Loucy (cell line): ENCODE measurements at regions not wholly inside any gene's neighbourhood (a gene's known extent, or its start where the extent isn't known, plus 50 kb on each side); places are given as distances from the start of the nearest gene placed in this dataset.
"Not testable (repeated sequence)": the region's sequence is repeated elsewhere in the genome, so short reads cannot be mapped to it uniquely, and the experiment has no call there.

Experiments
- H2AFZ ChIP-seq: fragments of 200-600 bp; sonication (generic); 2 replicates; pipeline ENCODE4 v1.6.0; 2016; ENCODE audit warnings: antibody characterized with exemption, mild to moderate bottlenecking, low read length, moderate library complexity
- H3F3A ChIP-seq: fragments of 200-600 bp; 2 replicates; pipeline ENCODE4 v1.6.0; 2016; ENCODE audit warnings: antibody characterized with exemption, low read depth, mild to moderate bottlenecking
- H3K27me3 ChIP-seq: fragments of 200-600 bp; sonication (generic); 2 replicates; pipeline ENCODE4 v1.6.1; 2014; ENCODE audit warnings: low read length, mild to moderate bottlenecking; ENCODE audit not compliant: insufficient read depth, poor library complexity, severe bottlenecking
- H3K36me3 ChIP-seq: fragments of 200-600 bp; sonication (generic); 2 replicates; pipeline ENCODE4 v1.6.1; 2016; ENCODE audit warnings: low read length; ENCODE audit not compliant: insufficient read depth
- H3K4me1 ChIP-seq: fragments of 200-600 bp; sonication (generic); 2 replicates; pipeline ENCODE4 v1.5.1; 2014; ENCODE audit warnings: low read length, mild to moderate bottlenecking; ENCODE audit not compliant: insufficient read depth, poor library complexity, severe bottlenecking
- H3K4me2 ChIP-seq: fragments of 200-600 bp; sonication (generic); 2 replicates; pipeline ENCODE4 v1.6.0; 2014; ENCODE audit warnings: antibody characterized with exemption, low read length, low read depth, mild to moderate bottlenecking; ENCODE audit not compliant: poor library complexity, severe bottlenecking
- H3K4me3 ChIP-seq: fragments of 200-600 bp; sonication (generic); 2 replicates; pipeline ENCODE4 v1.5.1; 2014; ENCODE audit warnings: low read length, mild to moderate bottlenecking, mixed read lengths; ENCODE audit not compliant: poor library complexity, severe bottlenecking
- H3K79me2 ChIP-seq: fragments of 200-600 bp; sonication (generic); 2 replicates; pipeline ENCODE4 v1.6.1; 2014; ENCODE audit warnings: low read length; ENCODE audit not compliant: insufficient read depth
- H3K9ac ChIP-seq: fragments of 200-600 bp; sonication (generic); 2 replicates; pipeline ENCODE4 v1.6.0; 2014; ENCODE audit warnings: mild to moderate bottlenecking, low read depth, low read length, moderate library complexity; ENCODE audit not compliant: poor library complexity, severe bottlenecking
- H3K9me2 ChIP-seq: fragments of 200-600 bp; sonication (generic); replicated peaks from 2 replicates; pipeline ENCODE4 v1.6.1; 2016; ENCODE audit warnings: low read depth, low read length, mixed read lengths
- H3K9me3 ChIP-seq: fragments of 200-600 bp; sonication (generic); 2 replicates; pipeline ENCODE4 v1.6.1; 2014; ENCODE audit warnings: mild to moderate bottlenecking, antibody characterized with exemption, low read length, low read depth; ENCODE audit not compliant: insufficient read depth
- H4K20me1 ChIP-seq: fragments of 200-600 bp; sonication (generic); 2 replicates; pipeline ENCODE4 v1.6.0; 2014; ENCODE audit warnings: antibody characterized with exemption, low read length, mild to moderate bottlenecking; ENCODE audit not compliant: insufficient read depth, poor library complexity, severe bottlenecking
- EZH2phosphoT487 ChIP-seq: fragments of 200-600 bp; IDR thresholded peaks from 2 replicates; pipeline ENCODE4 v1.6.1; 2018; ENCODE audit warnings: antibody characterized with exemption, mild to moderate bottlenecking, moderate library complexity, borderline replicate concordance
- TF ChIP-seq, protein P1 (sequence below): fragments of 200-600 bp; sonication (generic); conservative IDR thresholded peaks from 2 replicates; pipeline ENCODE4 v1.5.1; 2014; ENCODE audit warnings: mild to moderate bottlenecking, antibody characterized with exemption, low read length

GRCh38 chr7:29649876-29650275 lies 86.2 kb downstream of the PRR15 start:
- no peak overlapping the region for H3K9ac ChIP-seq
- H3K4me1 ChIP-seq = no peaks in the 10 kb centered on the region
- no peak overlapping the region for H2AFZ ChIP-seq
- H3K36me3 ChIP-seq = peaks cover 7% of the 10 kb centered on the region; the same call in 1 of the 2 replicates
- no peaks in the 10 kb centered on the region for H3K9me3 ChIP-seq
- no peaks in the 10 kb centered on the region for H3K27me3 ChIP-seq
- H3F3A ChIP-seq = no peaks in the 10 kb centered on the region
- no peak overlapping the region for H3K4me2 ChIP-seq
- no peaks in the 10 kb centered on the region for H4K20me1 ChIP-seq
- no peak overlapping the region for H3K4me3 ChIP-seq
- no peaks in the 10 kb centered on the region for H3K9me2 ChIP-seq
- H3K79me2 ChIP-seq = no peaks in the 10 kb centered on the region; the same call in 1 of the 2 replicates
- TF ChIP-seq, protein P1, sequence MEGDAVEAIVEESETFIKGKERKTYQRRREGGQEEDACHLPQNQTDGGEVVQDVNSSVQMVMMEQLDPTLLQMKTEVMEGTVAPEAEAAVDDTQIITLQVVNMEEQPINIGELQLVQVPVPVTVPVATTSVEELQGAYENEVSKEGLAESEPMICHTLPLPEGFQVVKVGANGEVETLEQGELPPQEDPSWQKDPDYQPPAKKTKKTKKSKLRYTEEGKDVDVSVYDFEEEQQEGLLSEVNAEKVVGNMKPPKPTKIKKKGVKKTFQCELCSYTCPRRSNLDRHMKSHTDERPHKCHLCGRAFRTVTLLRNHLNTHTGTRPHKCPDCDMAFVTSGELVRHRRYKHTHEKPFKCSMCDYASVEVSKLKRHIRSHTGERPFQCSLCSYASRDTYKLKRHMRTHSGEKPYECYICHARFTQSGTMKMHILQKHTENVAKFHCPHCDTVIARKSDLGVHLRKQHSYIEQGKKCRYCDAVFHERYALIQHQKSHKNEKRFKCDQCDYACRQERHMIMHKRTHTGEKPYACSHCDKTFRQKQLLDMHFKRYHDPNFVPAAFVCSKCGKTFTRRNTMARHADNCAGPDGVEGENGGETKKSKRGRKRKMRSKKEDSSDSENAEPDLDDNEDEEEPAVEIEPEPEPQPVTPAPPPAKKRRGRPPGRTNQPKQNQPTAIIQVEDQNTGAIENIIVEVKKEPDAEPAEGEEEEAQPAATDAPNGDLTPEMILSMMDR = no peak
- no peak for TF ChIP-seq EZH2phosphoT487

DNA sequence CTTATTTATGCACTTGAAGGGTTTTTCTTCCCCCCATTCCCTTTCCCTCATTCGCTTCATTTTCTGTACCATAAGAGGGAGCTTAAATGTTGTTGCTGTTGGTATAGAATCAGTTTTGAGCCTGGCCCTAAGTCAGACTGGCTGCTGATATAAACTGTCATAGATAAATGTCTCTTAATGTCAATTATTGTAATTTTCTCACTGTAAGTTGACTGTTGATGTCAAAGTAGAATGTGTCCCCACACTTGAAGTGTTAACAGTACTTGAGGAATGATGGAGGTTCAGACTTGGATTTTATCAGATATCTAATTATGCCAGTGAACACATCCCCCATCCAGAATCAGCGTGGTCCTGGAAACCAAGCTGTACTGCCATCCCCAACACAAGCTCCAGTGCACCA lies 87.8 kb downstream of the PRR15 start:
- Histone ChIP-seq H3F3A (no peaks in the 10 kb centered on the region), H3K27me3 (no peaks in the 10 kb centered on the region), H3K4me2 (no peak overlapping the region), H3K4me1 (no peaks in the 10 kb centered on the region), H3K4me3 (no peak overlapping the region), H3K9ac (no peak overlapping the region), H4K20me1 (no peaks in the 10 kb centered on the region), H3K9me3 (no peaks in the 10 kb centered on the region), H2AFZ (no peak overlapping the region), H3K36me3 (peaks cover 7% of the 10 kb centered on the region; the same call in 1 of the 2 replicates), H3K9me2 (no peaks in the 10 kb centered on the region), H3K79me2 (peaks cover 4% of the 10 kb centered on the region; the same call in 1 of the 2 replicates)
- TF ChIP-seq EZH2phosphoT487 = no peak
- TF ChIP-seq, protein P1 = no peak

GRCh38 chr7:29652556-29652955 lies 88.9 kb downstream of the PRR15 start:
- Histone ChIP-seq H3F3A (no peaks in the 10 kb centered on the region), H3K9ac (no peak overlapping the region), H3K27me3 (no peaks in the 10 kb centered on the region), H3K4me2 (no peak overlapping the region), H3K4me3 (no peak overlapping the region), H3K9me2 (no peaks in the 10 kb centered on the region), H3K79me2 (peaks cover 4% of the 10 kb centered on the region; the same call in 1 of the 2 replicates), H2AFZ (no peak overlapping the region), H4K20me1 (no peaks in the 10 kb centered on the region), H3K9me3 (no peaks in the 10 kb centered on the region), H3K4me1 (no peaks in the 10 kb centered on the region), H3K36me3 (peaks cover 7% of the 10 kb centered on the region; the same call in 1 of the 2 replicates)
- no peak for TF ChIP-seq EZH2phosphoT487
- TF ChIP-seq, protein P1 = no peak

DNA sequence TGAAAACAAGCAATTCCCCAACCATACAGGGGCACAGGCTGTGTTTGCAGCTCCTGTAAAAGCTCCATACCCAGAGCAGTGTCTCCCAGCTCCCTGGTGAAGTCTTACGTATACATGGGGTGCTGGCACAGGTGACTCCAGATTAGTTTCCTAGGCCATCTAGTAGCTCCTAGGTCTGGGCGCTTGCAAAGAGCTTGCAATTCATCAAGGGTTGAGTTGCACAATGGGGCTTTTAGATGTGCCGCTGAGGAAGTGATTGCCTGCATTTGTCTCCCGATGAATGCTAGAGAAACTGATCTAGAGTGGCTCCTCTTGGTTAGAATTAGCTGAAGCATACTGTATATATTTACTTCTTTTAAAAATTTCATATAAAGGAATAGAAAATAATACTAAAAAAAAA lies 90.7 kb downstream of the PRR15 start:
- H3K9ac ChIP-seq, H3K9me2 ChIP-seq, H3K36me3 ChIP-seq, H3K4me1 ChIP-seq, H3K9me3 ChIP-seq, H2AFZ ChIP-seq, H3K4me3 ChIP-seq, H3F3A ChIP-seq, H3K4me2 ChIP-seq, H3K79me2 ChIP-seq, H4K20me1 ChIP-seq, H3K27me3 ChIP-seq: not testable (repeated sequence)
